GM13977 (cell line): ENCODE measurements at regions not wholly inside any gene's neighbourhood (a gene's known extent, or its start where the extent isn't known, plus 50 kb on each side); places are given as distances from the start of the nearest gene placed in this dataset.

Experiments
- DNase-seq: peaks from one replicate; pipeline ENCODE4 v3.0.0; 2012; ENCODE audit warnings: low spot score
- CTCF ChIP-seq: IDR thresholded peaks from 2 replicates; pipeline ENCODE4 v1.5.1; 2012; ENCODE audit warnings: mild to moderate bottlenecking, control low read depth; ENCODE audit not compliant: insufficient read depth; ENCODE audit errors: extremely low read depth, missing control alignments
- in situ Hi-C: fragments of 300-500 bp; cut with MboI; formaldehyde crosslinking; loops from one replicate; pipeline ENCODE4 v1.12.0; 2022; ENCODE audit warnings: low sequenced_read_pairs, low pct_unique_long_range_greater_than_20kb, mixed read lengths, inconsistent platforms; ENCODE audit not compliant: unreplicated experiment

GRCh38 chr19:32010071-32010470 is 335.3 kb upstream of the ZNF507 start:
- no peak for TF ChIP-seq CTCF
- in situ Hi-C loops: no loop called here
- no peak for DNase-seq

- no peak for DNase-seq
- in situ Hi-C loops: no loop called here
- TF ChIP-seq CTCF: no peak
These were observed 333.2 kb upstream of the ZNF507 start for GRCh38 chr19:32012206-32012605.

- no peak for DNase-seq
- in situ Hi-C loops: no loop called here
- TF ChIP-seq CTCF: no peak
These were observed 332.4 kb upstream of the ZNF507 start for GRCh38 chr19:32012886-32013631.

GRCh38 chr19:32017176-32017953 is 328.0 kb upstream of the ZNF507 start:
- no peak for TF ChIP-seq CTCF
- no peak for DNase-seq
- in situ Hi-C loops: no loop called here

- TF ChIP-seq CTCF: no peak
- in situ Hi-C loops: no loop called here
- no peak for DNase-seq
These were observed 327.4 kb upstream of the ZNF507 start for GRCh38 chr19:32018014-32018413.

- TF ChIP-seq CTCF: no peak
These were observed 324.9 kb upstream of the ZNF507 start for GRCh38 chr19:32020538-32020937.

More at GRCh38 chr19:32020538-32020937, 324.9 kb upstream of the ZNF507 start:
- no peak for DNase-seq
- in situ Hi-C loops: no loop called here
